ENCODE measurements at regions not wholly inside any gene's neighbourhood (a gene's known extent, or its start where the extent isn't known, plus 50 kb on each side); places are given as distances from the start of the nearest gene placed in this dataset.

GRCh38 chr2:143930891-143931290 is 589.0 kb downstream of the ZEB2 start:
- TF ChIP-seq CTCF (conservative IDR thresholded peaks at IDR 0.05; ENCODE audit: low read depth, low read length) = no peak
- TF ChIP-seq EZH2 (IDR thresholded peaks at IDR 0.05; ENCODE audit: borderline replicate concordance, low read depth, low read length, poor library complexity, severe bottlenecking) = no peak
